IPS-18c (cell line): ENCODE measurements at regions not wholly inside any gene's neighbourhood (a gene's known extent, or its start where the extent isn't known, plus 50 kb on each side); places are given as distances from the start of the nearest gene placed in this dataset.
"Not testable (repeated sequence)": the region's sequence is repeated elsewhere in the genome, so short reads cannot be mapped to it uniquely, and the experiment has no call there.

ENCODE experiments used
- H3K4me3 ChIP-seq: 2 replicates; pipeline ENCODE4 v1.7.0; 2013; ENCODE audit warnings: low read depth, mild to moderate bottlenecking, low read length, moderate library complexity; ENCODE audit not compliant: insufficient read depth
- H3K9me3 ChIP-seq: one replicate; pipeline ENCODE4 v1.6.1; 2013; ENCODE audit warnings: mild to moderate bottlenecking, low read length, moderate library complexity; ENCODE audit not compliant: control insufficient read depth, insufficient read depth

DNA sequence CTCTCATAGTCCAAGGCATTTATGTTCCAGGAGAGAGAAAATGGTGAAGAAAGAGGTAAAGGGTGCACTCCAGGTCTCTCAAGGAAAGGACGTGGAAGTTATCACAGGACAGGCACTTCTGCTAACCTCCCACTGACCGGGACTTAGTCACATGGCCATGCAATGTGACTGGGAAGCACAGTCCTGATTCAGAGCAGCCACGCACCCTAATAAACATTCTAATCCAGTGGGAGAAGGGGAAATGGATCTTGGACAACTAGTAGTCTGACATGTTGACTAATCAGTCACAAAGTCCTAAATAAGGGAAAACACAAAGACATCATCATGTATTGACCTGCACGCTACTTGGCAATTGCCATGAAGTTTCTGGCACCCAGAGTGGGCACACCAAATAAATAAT is 417.5 kb upstream of the ZMIZ1 start:
- H3K9me3 ChIP-seq, result no peaks in the 10 kb centered on the region
- no peak overlapping the region for H3K4me3 ChIP-seq

DNA sequence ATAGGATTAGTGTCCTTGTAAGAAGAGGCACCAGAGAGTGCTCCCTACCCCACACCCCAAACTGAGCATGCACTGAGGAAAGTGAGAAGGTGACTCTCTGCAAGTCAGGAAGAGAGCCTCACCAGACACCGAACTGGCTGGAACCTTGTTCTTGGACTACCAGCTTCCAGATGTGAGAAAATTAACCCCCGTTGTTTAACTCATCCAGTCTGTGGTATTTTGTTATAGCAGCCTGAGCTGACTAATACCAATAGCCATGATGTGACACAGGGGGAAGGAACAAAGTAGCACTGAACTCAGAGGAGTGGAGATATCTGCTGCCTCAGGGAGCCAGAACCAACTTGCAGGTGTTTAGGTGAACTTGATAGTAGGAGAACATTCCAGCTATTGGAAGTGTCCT is 415.2 kb upstream of the ZMIZ1 start:
- Histone ChIP-seq H3K4me3 (no peak overlapping the region), H3K9me3 (no peaks in the 10 kb centered on the region)

DNA sequence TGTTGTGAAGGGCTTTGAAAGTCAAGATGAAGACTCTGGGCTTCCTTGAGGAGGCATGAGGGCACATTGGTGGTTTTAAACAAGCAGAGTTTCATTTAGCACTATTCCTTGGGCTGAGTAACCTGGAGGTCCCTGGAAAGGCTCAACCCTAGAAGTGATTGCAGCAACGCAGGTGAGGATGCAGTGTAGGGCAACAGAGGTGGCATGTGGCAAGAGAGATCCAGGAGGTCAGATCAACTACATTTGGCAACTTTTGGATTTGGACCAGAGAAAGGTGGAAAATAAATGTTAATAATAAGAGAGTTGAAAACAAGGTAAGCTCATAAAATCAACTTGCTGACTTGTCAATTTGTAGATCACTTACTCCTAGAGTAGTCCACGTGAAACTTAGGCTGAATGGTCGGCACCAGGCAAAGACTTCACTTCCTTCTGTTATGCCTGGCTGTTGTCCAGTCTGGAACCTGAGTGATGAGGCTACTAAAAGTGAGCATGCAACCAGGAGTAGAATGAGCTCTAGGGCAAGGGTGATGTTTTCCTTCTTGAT is 414.6 kb upstream of the ZMIZ1 start:
- Histone ChIP-seq H3K4me3 (no peak overlapping the region), H3K9me3 (no peaks in the 10 kb centered on the region)

DNA sequence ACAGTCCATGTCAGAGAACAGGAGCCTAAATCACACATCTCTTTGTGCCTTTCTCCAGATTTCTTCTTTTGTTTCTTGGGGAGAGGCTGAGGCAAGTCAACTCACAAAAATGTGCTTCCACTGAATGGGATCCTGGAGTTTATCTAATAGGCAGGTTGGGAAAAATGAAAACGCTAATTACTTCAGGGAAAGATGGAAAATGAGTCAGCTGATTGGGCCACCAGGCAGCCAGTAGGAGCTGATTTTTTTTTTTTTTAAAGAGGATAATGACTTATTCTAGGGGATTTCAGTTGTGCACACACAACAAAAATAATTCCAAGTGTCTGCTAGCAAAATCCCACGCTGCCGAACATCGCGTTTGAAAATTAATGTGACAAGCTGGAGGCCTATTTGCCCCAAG is 412.8 kb upstream of the ZMIZ1 start:
- H3K4me3 ChIP-seq, result no peak overlapping the region
- no peaks in the 10 kb centered on the region for H3K9me3 ChIP-seq

DNA sequence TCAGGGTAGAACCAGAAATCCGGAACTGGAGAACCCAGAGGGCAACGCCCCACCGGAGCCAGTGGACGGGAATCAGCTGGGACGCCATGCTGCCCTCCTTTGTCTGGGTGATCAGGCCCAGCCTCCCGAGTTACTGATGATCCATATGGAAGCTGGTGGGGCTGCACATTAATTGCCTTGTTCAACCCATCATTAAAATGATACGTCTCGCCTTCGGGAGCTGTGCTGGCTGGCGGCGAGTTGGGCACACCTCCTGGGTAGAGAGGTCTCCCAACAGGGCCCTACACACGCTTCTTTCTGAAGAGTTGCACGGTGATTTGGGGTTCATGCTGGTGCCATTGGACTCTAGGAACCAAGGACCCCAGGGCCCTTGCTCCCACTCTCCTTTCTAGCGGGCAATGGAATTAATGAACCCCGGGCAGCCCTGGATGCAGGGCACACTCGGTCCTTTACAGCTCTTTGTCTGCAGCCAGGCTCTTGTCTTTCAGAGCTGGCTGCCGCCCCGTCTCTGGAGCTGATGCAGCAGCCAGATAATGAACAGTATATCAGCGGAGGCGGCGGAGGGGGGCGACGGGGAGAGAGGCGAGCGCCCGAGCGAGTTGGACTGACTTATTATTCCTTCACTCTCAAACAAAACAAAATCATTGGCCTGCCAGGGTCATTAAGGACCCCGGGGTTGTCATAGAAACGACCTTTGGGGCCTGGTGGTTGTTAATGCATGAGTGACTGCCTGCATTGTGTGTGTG is 412.2 kb upstream of the ZMIZ1 start:
- H3K9me3 ChIP-seq, result no peaks in the 10 kb centered on the region
- no peak overlapping the region for H3K4me3 ChIP-seq

DNA sequence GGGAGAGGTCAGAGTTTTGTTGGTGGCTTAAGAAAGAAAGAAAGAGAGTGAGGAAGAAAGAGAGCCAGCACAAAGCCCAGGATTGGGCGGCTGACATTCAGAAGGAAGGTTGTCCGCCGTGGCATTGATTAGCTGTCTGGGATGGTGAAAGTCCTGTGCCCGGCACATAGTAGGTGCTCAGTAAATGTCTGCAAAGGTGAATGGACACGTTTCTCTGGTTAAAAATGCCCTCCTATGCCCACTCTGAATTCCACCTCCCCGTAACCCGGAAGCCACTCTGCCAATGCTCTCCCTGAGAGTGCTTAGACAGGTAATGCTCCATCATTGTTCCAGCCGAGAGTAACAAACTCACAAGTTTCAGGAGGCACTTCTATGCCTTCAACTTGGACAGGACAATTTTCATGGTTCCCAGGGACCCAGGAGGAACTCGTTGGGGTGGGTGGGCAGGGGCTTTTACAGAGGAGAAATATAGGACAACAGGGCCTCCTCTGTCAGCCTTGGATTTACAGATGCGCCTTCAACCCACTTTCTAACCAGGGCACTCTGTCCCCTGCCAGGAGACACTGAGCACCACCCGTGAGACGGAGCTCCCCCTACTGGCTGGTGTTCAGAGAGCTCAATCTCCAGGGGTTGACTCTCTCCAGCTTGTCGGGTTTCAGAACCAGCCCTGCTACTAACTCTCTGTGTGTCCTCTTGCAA is 411.5 kb upstream of the ZMIZ1 start:
- Histone ChIP-seq H3K9me3 (no peaks in the 10 kb centered on the region), H3K4me3 (no peak overlapping the region)

DNA sequence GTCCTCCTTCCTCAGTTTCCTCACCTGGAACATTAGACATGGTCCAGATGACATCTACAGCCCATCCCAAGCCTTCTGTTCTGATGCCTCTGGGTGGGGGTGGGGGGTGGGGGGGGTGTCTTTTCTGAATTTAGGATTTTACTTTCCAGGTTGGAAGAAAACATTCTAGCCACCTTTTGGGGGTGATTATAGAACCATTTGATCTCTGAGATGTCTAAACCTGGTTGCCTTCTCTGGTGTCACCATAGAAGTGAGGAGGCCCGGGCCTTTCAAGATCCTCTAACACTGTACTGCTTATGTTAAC is 411.0 kb upstream of the ZMIZ1 start:
- Histone ChIP-seq H3K4me3 (no peak overlapping the region), H3K9me3 (no peaks in the 10 kb centered on the region)

DNA sequence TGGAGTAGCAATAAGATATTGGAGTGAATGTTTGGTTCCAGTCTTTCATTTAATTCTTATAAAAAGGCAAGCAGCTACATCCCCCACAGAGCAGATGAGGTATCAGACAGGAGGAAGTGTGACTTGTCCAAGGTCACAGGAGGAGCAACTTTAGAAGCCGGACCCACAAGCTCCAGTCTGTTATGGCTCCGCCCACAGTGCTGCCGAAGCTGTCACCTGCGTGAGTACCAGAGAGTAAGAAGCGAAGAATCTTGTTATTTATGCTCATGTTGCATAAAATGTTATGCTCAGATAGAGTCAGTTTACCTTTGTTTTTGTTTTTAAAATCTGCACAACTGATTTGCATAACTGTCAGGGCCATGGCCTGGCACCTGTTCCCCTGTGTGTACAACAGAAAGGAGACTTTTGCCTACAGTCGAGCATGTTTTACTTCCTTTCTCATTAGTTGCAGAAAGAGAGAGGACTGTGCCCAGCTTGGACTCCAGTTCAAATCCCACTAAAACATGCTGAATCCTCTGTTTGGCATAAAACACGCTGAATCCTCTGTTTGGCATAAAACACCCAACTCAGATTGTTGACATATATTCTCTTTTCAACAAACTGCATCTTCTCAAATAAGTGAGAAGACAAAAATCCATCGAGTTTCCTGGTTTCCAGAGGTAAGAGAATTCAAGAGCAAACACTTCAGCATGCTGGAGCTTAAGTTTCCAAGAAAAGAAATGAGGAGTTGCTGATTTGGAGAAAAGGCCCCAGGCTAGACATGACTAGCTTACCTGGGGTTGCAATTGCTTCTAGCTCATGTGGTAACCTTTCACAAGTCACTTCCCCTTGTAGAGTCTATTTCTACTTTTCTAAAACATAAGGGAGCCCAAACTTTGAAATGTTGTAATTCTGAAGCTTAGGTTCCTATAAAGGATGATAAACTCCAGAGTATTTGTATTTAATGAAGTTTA is 409.8 kb upstream of the ZMIZ1 start:
- Histone ChIP-seq H3K4me3 (no peak overlapping the region), H3K9me3 (no peaks in the 10 kb centered on the region)

DNA sequence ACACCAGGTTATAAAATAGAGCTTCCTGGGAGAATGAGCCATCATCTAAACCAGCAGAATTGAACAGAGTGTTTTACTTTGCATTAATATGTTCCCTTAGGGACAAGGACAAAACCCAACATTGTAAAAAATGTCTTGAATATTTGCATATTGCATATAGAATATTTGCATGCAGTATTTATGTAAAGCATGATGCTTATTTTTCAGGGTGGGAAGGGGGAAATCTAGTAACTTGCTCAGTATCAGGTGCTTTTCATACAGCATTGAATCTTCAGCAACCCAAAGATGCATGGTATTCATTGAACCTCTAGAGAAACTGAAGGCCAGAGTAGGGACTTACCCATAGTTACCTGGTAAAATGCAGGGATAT is 409.2 kb upstream of the ZMIZ1 start:
- Histone ChIP-seq H3K9me3 (no peaks in the 10 kb centered on the region), H3K4me3 (no peak overlapping the region)

DNA sequence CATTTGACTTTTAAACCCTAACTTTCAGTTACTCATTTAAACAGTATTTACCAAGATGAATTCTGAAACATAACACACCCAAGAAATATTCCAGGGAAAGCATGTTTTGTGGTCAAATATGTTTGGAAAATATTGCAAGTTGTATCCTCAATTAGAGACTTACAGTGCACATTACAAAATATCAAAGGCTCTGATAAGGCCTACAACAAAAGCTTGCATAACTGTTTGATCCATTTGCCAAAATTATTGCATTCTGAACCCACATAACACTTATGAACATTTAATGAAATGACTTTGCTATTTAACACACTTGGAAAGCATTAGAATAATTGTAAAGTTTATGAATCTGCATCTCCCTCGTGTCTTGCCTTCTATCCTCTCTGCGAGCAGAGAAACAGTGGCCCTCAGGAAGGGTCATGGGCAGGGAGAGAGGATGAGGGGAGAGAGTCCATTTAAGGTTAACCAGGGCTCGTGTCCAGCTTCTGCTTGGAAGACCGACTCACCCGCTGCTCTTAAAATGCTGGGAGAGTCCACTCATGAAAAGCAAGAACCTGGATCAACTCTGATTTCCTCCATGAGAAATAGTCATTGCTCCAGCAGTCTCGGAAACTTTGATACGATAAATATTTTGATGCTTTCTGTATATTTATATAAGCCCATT is 408.2 kb upstream of the ZMIZ1 start:
- H3K4me3 ChIP-seq, result no peak overlapping the region
- H3K9me3 ChIP-seq, result no peaks in the 10 kb centered on the region

DNA sequence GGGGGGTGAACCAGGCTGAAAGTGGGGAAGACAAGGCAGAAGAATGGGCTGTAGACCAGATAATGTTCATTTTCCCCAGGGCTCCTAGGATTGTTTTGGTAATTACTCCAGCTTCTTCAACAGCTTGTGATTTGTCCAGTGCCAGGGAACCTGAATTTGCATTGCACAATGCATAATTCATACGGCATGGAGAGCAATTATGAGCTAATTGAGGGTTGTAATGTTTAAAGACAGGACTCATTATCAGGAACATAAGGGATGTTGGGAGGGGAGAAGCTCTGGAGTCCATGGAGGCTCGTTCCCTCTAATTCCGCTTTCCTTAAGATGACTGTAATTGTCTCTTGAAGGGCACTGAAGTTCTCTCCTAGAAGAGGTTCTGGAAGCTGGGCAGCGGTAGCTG is 405.0 kb upstream of the ZMIZ1 start:
- Histone ChIP-seq H3K9me3 (peaks cover 3% of the 10 kb centered on the region), H3K4me3 (no peak overlapping the region)

DNA sequence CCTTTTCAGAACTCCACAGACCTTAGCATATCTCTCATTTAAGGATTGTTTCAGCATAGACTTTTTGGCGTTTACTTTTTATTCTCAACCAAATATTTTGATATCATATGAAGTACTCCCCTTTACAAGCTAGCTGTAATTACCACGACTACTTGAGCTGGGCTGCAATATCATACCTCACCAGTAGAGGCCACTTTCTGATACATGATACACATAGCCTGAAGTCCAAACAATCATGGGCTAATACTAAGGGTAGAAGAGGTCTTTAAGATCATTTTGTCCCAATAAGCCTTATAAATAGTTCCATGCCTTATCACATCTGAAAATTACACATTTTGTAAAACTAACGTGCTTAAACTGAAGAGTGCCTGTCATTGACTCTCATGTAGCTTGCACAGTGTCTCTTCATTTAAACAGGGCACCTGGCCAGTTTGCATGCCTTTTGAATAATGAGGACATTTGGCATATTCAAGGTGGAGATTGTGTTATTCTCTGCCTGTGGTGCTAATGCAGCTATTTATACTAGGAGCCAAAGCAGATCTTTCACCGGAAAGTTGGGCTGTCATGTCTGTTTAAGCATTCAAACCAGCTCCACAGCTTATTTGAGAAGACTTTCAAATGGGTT is 403.7 kb upstream of the ZMIZ1 start:
- no peak overlapping the region for H3K4me3 ChIP-seq
- H3K9me3 ChIP-seq, result peaks cover 3% of the 10 kb centered on the region

DNA sequence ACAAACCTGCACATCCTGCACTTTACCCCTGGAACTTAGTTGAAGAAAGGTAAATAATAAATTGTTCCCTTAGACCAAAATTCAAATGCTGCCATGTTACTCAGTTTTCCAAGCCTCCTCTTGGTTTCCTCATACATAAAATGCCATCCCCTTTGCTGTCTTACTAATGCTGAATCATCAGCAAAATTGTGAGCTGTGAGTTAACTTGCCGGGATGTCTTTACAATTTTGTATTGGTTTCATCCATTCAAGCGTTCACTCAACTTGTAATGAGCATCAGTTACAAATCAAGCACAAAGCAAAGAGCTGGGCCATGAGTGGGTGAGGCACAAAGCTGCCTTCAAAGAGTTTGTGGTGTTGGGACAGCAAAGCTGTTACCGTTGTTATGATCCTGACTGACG is 395.8 kb upstream of the ZMIZ1 start:
- no peaks in the 10 kb centered on the region for H3K9me3 ChIP-seq
- no peak overlapping the region for H3K4me3 ChIP-seq

DNA sequence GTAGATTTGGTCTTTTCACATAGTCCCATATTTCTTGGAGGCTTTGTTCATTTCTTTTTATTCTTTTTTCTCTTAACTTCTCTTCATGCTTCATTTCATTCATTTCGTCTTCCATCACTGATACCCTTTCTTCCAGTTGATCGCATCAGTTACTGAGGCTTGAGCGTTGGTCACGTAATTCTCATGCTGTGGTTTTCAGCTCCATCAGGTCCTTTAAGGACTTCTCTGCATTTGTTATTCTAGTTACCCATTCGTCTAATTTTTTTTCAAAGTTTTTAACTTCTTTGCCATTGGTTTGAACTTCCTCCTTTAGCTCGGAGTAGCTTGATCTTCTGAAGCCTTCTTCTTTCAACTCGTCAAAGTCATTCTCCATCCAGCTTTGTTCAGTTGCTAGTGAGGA is 387.6 kb upstream of the ZMIZ1 start:
- H3K4me3 ChIP-seq, result not testable (repeated sequence)

DNA sequence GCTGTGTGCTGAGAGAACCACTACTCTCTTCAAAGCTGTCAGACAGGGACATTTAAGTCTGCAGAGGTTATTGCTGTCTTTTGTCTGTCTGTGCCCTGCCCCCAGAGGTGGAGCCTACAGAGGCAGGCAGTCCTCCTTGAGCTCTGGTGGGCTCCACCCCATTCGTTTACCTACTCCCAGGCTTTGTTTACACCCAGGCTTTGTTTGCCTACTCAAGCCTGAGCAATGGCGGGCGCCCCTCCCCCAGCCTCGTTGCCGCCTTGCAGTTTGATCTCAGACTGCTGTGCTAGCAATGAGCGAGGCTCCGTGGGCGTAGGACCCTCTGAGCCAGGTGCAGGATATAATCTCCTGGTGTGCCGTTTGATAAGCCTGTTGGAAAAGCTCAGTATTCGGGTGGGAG is 386.8 kb upstream of the ZMIZ1 start:
- peaks cover 11% of the 10 kb centered on the region for H3K9me3 ChIP-seq
- H3K4me3 ChIP-seq, result not testable (repeated sequence)

More for the DNA sequence above, 387.6 kb upstream of the ZMIZ1 start:
- peaks cover 11% of the 10 kb centered on the region for H3K9me3 ChIP-seq

DNA sequence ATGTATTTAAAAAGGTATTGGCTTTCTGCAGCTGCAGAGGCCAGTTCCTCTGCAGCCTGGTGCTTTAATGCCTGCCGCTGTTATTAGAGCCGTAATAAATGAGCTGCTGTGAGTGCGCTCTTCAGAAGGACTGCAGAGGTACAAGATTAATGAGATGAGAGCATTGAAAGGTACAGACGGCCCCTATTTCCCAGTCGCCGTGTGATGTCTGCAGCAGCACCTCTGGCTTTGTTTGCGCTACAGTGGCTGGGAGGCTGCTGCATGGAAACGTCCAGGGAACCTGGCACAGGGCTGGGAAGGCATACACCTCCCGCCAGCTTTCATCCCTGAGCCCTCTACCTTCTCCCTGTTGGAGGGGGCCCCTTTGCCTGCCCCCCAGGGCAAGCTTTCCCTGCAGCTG is 383.8 kb upstream of the ZMIZ1 start:
- peaks cover 11% of the 10 kb centered on the region for H3K9me3 ChIP-seq
- H3K4me3 ChIP-seq, result no peak overlapping the region
